Muscle of arm (tissue), 1 donor: ENCODE measurements at regions not wholly inside any gene's neighbourhood (a gene's known extent, or its start where the extent isn't known, plus 50 kb on each side); places are given as distances from the start of the nearest gene placed in this dataset.
"Not testable (repeated sequence)": the region's sequence is repeated elsewhere in the genome, so short reads cannot be mapped to it uniquely, and the experiment has no call there.

ENCODE experiments used
- DNase-seq: peaks from one replicate; pipeline ENCODE4 v3.0.0-alpha.2; 2013

DNA sequence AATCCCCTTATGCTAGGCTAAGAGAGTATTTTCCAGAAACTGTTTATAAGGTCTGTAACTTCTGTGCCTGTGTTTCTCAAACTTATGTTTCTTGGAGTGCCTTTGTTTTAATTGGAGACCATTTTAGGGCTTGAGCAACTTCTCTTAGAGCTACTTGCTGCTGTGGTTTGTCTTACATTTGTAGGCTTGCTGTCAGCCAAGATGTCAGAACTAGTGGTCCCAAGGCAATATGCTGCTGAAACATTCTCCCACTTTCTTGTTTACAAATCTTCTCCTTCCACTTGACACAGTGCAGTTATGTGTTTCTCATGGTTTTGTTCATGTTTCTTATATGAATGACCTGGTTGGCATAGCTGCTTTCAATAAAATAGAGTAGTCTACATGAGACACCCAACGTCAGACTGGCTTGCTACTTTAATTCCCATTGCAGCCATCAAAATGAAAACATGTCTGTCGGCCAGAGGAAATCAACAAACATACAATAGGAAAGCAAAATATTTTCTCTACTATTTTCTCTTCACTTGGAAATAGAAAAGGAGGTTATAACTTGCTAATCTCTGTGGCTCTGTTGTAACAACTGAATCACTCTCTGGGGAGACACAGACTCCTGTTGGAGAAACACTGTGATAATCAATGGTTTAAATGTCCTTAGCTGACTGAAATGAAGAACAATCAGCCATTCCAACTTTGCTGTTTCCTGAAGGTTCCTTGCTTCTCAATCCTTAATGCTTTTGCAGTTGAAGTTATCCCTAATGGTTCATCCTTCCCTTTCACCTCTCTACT is 426.4 kb downstream of the PDGFC start:
- no peak for DNase-seq

GRCh38 chr4:156539376-156539775 is 432.2 kb downstream of the PDGFC start:
- DNase-seq = no peak

- no peak for DNase-seq
These were observed 432.8 kb downstream of the PDGFC start for GRCh38 chr4:156538651-156539257.

DNA sequence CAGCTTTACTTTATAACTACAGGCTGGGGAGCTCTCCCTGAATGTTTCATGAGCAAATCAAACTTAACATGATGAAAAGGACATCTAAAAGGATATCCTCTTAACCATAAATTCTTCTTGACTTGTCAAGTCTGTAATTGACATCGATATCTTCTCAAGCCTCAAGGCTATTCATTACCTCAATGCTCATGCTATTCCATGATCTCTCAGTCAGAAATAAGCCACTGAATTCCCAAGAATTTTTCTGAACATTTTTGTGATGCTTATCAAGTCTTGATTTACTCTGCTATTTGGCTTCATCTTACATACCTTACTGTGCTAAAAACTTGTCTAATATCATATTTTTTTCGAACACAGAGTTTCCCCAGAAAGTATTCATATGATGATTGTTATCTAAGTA is 433.4 kb downstream of the PDGFC start:
- no peak for DNase-seq

DNA sequence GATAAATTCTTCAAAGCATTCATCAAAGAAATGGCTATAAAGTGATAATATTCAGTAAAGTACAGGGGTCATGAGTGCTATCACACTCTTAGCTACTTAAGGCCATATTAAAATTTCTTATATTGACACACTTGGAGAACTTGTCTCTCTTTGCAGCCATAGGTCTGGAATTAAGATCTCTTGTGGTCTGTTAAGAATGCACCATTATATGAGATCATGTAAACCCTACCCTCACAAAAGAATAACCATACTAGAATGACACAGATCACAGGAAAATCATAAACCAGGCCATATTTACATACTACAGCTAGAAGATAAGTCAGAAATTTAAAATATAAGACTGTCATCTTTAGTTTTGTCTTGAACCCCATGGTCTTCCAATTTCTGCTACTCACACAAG is 434.3 kb downstream of the PDGFC start:
- DNase-seq = no peak

DNA sequence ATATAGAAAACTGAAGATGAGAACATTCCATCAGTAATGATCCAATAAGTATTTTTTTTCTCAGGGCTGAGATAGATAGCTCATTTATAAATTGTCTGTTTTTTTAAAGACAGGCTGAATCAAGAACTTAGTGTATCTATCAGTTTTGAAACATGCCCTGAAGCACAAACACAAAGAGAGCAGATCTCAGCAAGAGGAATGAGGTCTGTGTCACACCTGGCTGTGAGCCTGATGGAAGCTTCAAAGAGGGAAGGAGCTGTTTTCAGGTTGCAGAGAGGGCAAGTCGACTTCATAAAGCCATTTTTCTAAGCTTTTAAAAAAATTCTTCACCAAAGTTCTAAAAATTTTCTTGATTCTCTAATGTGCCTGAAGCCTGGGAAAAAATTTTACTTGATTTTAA is 434.9 kb downstream of the PDGFC start:
- DNase-seq = no peak

- DNase-seq = no peak
These were observed 437.4 kb downstream of the PDGFC start for GRCh38 chr4:156534205-156534604.

- no peak for DNase-seq
These were observed 443.4 kb downstream of the PDGFC start for GRCh38 chr4:156528216-156528615.

GRCh38 chr4:156527237-156527993 is 444.2 kb downstream of the PDGFC start:
- no peak for DNase-seq

DNA sequence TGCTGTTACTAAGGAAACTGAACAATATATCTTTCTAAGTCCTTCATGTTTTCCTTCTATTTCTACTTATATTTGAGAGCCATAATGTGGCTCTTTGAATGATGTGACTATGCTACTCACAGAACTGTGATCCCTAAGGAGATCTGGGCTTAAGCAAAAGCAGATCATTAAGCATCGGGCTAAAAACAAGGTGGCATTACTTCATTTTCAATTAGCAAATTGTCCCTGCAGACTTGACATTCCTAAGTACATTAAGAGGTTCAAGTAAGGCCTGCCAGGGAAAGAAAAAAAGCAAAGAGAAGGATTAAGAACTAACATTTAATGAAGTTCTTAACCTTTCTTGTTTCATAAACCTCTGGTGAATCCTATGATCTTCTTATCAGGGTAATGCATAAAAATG is 447.6 kb downstream of the PDGFC start:
- DNase-seq = no peak

- no peak for DNase-seq
These were observed 448.1 kb downstream of the PDGFC start for GRCh38 chr4:156523492-156523891.

DNA sequence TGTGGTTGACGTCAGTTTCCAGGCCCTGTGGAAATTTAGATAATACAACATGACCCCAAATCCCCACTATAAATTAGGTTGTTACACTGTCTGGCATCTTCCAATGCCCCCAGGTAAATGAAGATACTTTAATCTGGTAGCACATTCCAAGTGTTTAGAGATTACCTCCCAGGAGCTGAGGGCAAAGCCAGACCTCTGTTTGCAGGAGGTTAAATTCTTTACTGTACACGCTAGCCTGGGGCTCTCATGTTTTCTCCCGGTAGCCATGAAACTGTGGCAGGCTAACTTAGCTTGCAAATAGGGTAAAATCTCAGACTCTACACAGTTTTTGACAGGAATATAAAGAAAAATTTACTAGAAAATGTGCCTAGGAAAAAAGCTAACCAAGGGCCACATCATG is 450.0 kb downstream of the PDGFC start:
- DNase-seq = no peak

- no peak for DNase-seq
These were observed 453.6 kb downstream of the PDGFC start for GRCh38 chr4:156517956-156518355.

- no peak for DNase-seq
These were observed 454.1 kb downstream of the PDGFC start for GRCh38 chr4:156517546-156517945.

DNA sequence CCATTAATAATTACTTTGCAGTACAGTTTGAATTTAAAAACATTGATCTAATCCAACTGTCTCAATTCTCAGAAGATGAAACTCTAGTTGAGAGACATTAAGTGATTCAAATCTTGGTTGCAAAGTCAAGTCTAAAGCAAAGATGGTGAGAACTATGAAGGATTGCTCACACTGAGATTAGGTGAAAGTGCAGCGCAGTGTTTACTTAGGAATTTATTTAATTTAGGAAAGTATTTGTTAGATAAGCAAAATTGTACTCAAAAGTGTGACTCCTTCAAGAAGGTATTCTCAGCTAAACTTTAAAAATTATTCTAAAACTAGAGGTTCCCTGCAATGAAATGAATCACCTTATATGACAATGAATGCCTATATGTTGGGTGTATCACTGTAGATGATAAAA is 454.9 kb downstream of the PDGFC start:
- DNase-seq = no peak

- DNase-seq = no peak
These were observed 456.3 kb downstream of the PDGFC start for GRCh38 chr4:156515295-156515694.

DNA sequence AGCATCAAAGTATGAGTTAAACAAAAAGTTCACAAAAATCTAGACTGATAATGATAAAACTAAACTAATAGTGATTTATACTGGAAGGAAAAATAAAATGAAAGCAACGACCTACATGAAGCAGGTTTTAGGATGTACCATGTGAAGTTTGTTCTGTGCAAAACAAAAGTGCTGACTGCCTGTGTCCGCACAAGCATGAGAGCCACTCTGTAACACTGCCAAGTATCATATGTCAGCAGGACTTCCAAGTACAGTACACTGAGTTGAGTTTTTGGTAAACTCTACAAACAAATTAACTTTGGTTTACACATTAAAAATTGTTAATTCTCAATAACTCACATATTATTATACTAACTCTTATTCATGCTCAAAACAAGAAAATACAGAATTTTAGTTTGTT is 459.0 kb downstream of the PDGFC start:
- peak; percentile 30 for DNase-seq

DNA sequence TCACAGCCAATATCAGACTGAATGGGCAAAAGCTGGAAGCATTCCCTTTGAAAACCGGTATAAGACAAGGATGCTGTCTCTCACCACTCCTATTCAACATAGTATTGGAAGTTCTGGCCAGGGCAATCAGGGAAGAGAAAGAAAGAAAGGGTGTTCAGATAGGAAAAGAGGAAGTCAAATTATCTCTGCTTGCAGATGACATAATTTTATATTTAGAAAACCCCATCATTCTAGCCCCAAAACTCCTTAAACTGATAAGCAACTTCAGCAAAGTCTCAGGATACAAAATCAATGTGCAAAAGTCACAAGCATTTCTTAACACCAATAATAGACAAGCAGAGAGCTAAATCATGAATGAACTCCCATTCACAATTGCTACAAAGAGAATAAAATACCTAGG is 461.7 kb downstream of the PDGFC start:
- not testable (repeated sequence) for DNase-seq

- DNase-seq = no peak
These were observed 466.2 kb downstream of the PDGFC start for GRCh38 chr4:156505341-156505955.

DNA sequence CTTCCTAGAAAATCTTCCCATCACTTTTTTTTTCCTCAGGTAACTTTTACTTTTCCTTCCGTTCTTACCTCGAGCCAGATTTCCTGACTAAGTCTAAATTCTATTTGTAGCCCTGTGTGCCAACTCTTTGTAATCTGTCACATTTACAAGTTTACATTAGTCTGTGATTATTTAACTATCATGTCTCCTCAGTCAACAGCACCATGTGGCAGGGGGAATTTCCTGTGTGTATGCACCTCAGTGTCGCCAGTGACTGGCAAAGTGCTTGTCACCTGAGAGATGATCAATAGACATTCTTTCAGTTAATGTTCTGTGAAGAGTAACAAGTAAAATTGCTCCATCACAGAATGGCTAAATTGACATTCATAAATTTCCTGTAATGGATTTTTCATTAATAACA is 468.5 kb downstream of the PDGFC start:
- DNase-seq = no peak

DNA sequence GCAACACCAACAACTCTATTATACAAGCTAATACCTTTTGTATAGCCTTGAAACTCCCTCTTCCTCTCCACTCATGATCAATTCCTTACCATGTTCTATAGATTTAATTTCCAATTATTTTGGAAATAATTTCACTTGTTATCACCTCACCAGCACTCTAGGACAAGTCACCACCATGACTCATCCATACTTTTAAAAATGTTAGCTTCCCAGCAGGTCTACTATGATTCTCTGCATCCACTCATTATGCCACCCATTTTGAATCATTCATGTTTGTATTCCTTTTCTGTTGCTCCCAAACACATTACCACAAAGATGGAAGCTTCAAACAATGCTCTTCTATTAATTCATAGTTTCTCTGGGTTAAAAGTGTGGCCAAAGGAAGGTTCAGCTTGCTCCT is 469.6 kb downstream of the PDGFC start:
- DNase-seq = no peak

- DNase-seq = no peak
These were observed 471.9 kb downstream of the PDGFC start for GRCh38 chr4:156499684-156500083.

DNA sequence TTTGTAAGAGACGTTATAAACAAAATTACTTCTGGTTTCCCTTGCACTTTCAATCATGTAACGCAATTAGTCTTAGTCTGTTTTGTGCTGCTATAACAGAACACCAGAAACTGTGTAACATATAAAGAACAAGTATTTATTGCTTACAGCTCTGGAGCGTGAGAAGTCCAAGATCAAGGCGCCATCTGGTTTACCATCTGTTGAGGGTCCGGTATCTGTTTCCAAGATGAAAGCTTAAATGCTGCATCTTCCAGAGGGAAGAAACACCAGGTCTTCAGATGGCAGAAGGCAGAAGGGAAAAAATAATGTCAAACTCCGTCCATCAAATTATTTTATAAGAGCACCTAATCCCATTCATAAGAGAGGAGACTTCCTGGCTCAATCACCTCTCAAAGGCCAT is 474.1 kb downstream of the PDGFC start:
- no peak for DNase-seq
